T-helper 1 cell treated with Interleukin-12 subunit alpha and Interleukin-12 subunit beta and Interleukin-4 antibody, amounts not matched to agents 30 μg/mL and 1 μg/mL, for 36 hours (primary cell): ENCODE measurements at regions not wholly inside any gene's neighbourhood (a gene's known extent, or its start where the extent isn't known, plus 50 kb on each side); places are given as distances from the start of the nearest gene placed in this dataset.
"Not testable (repeated sequence)": the region's sequence is repeated elsewhere in the genome, so short reads cannot be mapped to it uniquely, and the experiment has no call there.

Experiments
- H3K27ac Mint-ChIP-seq: one replicate; pipeline ENCODE4 v1.8.0; 2021; ENCODE audit warnings: mild to moderate bottlenecking, mixed read lengths
- H3K27me3 Mint-ChIP-seq: one replicate; pipeline ENCODE4 v1.8.0; 2021; ENCODE audit warnings: low read depth, mixed read lengths
- H3K36me3 Mint-ChIP-seq: one replicate; pipeline ENCODE4 v1.8.0; 2021; ENCODE audit warnings: low read depth, mixed read lengths
- H3K4me1 Mint-ChIP-seq: one replicate; pipeline ENCODE4 v1.8.0; 2021; ENCODE audit warnings: low read depth, mixed read lengths
- H3K4me3 Mint-ChIP-seq: one replicate; pipeline ENCODE4 v1.8.0; 2021; ENCODE audit warnings: mild to moderate bottlenecking, moderate library complexity, mixed read lengths
- H3K9me3 Mint-ChIP-seq: one replicate; pipeline ENCODE4 v1.8.0; 2021; ENCODE audit warnings: mixed read lengths

- Mint-ChIP-seq H3K4me3 (no peak overlapping the region), H3K27ac (no peak overlapping the region), H3K4me1 (peaks cover 59% of the 10 kb centered on the region), H3K9me3 (peaks cover 30% of the 10 kb centered on the region), H3K27me3 (no peaks in the 10 kb centered on the region), H3K36me3 (peaks cover 50% of the 10 kb centered on the region)
Observed at GRCh38 chr6:25150031-25150430, 129.1 kb upstream of the CARMIL1 start.

GRCh38 chr6:25150863-25151262, 128.3 kb upstream of the CARMIL1 start:
- Mint-ChIP-seq H3K4me1 (peaks cover 60% of the 10 kb centered on the region), H3K27me3 (no peaks in the 10 kb centered on the region), H3K9me3 (peaks cover 30% of the 10 kb centered on the region), H3K4me3 (peak overlapping the region; percentile 13), H3K36me3 (peaks cover 51% of the 10 kb centered on the region), H3K27ac (peak overlapping the region; percentile 52)

- Mint-ChIP-seq H3K27ac (no peak overlapping the region), H3K4me1 (peaks cover 53% of the 10 kb centered on the region), H3K36me3 (peaks cover 61% of the 10 kb centered on the region), H3K27me3 (no peaks in the 10 kb centered on the region), H3K4me3 (no peak overlapping the region), H3K9me3 (peaks cover 35% of the 10 kb centered on the region)
Observed at GRCh38 chr6:25153079-25153478, 126.1 kb upstream of the CARMIL1 start.

- H3K4me1 Mint-ChIP-seq = peaks cover 50% of the 10 kb centered on the region
- no peak overlapping the region for H3K4me3 Mint-ChIP-seq
- no peaks in the 10 kb centered on the region for H3K27me3 Mint-ChIP-seq
- peak overlapping the region; percentile 52 for H3K27ac Mint-ChIP-seq
- peaks cover 65% of the 10 kb centered on the region for H3K36me3 Mint-ChIP-seq
- H3K9me3 Mint-ChIP-seq = peaks cover 29% of the 10 kb centered on the region
Observed at GRCh38 chr6:25154034-25154596, 125.1 kb upstream of the CARMIL1 start.

GRCh38 chr6:25155211-25155610, 124.0 kb upstream of the CARMIL1 start:
- H3K36me3 Mint-ChIP-seq = peaks cover 65% of the 10 kb centered on the region
- H3K9me3 Mint-ChIP-seq = peaks cover 31% of the 10 kb centered on the region
- H3K27ac Mint-ChIP-seq = peak overlapping the region; percentile 69
- peaks cover 44% of the 10 kb centered on the region for H3K4me1 Mint-ChIP-seq
- H3K4me3 Mint-ChIP-seq = no peak overlapping the region
- no peaks in the 10 kb centered on the region for H3K27me3 Mint-ChIP-seq

- H3K9me3 Mint-ChIP-seq = peaks cover 31% of the 10 kb centered on the region
- H3K4me1 Mint-ChIP-seq = peaks cover 45% of the 10 kb centered on the region
- H3K4me3 Mint-ChIP-seq = no peak overlapping the region
- no peaks in the 10 kb centered on the region for H3K27me3 Mint-ChIP-seq
- peak overlapping the region; percentile 8 for H3K27ac Mint-ChIP-seq
- peaks cover 65% of the 10 kb centered on the region for H3K36me3 Mint-ChIP-seq
Observed at GRCh38 chr6:25156123-25156522, 123.1 kb upstream of the CARMIL1 start.

GRCh38 chr6:25157183-25157582, 122.0 kb upstream of the CARMIL1 start:
- H3K27ac Mint-ChIP-seq = no peak overlapping the region
- peaks cover 33% of the 10 kb centered on the region for H3K9me3 Mint-ChIP-seq
- peaks cover 64% of the 10 kb centered on the region for H3K36me3 Mint-ChIP-seq
- H3K27me3 Mint-ChIP-seq = no peaks in the 10 kb centered on the region
- H3K4me3 Mint-ChIP-seq = no peak overlapping the region
- peaks cover 47% of the 10 kb centered on the region for H3K4me1 Mint-ChIP-seq

GRCh38 chr6:25157842-25158241, 121.3 kb upstream of the CARMIL1 start:
- Mint-ChIP-seq H3K27me3 (no peaks in the 10 kb centered on the region), H3K4me1 (peaks cover 45% of the 10 kb centered on the region), H3K9me3 (peaks cover 33% of the 10 kb centered on the region), H3K36me3 (peaks cover 59% of the 10 kb centered on the region), H3K4me3 (no peak overlapping the region), H3K27ac (no peak overlapping the region)

GRCh38 chr6:25160134-25160533, 119.0 kb upstream of the CARMIL1 start:
- not testable (repeated sequence) for H3K4me3 Mint-ChIP-seq, H3K27me3 Mint-ChIP-seq
- Mint-ChIP-seq H3K9me3 (peaks cover 33% of the 10 kb centered on the region), H3K36me3 (peaks cover 59% of the 10 kb centered on the region), H3K27ac (peak overlapping the region; percentile 31), H3K4me1 (peaks cover 43% of the 10 kb centered on the region)

GRCh38 chr6:25165177-25165576, 114.0 kb upstream of the CARMIL1 start:
- peak overlapping the region; percentile 75 for H3K27ac Mint-ChIP-seq
- peaks cover 64% of the 10 kb centered on the region for H3K4me1 Mint-ChIP-seq
- H3K36me3 Mint-ChIP-seq = peaks cover 23% of the 10 kb centered on the region
- H3K4me3 Mint-ChIP-seq = peak overlapping the region; percentile 81
- H3K27me3 Mint-ChIP-seq = no peaks in the 10 kb centered on the region
- peaks cover 14% of the 10 kb centered on the region for H3K9me3 Mint-ChIP-seq

GRCh38 chr6:25165800-25166199, 113.4 kb upstream of the CARMIL1 start:
- Mint-ChIP-seq H3K4me1 (peaks cover 69% of the 10 kb centered on the region), H3K4me3 (peak overlapping the region; percentile 81), H3K27me3 (no peaks in the 10 kb centered on the region), H3K27ac (peak overlapping the region; percentile 82), H3K9me3 (peaks cover 11% of the 10 kb centered on the region), H3K36me3 (peaks cover 19% of the 10 kb centered on the region)

- Mint-ChIP-seq H3K36me3 (peaks cover 14% of the 10 kb centered on the region), H3K4me1 (peaks cover 71% of the 10 kb centered on the region), H3K9me3 (peaks cover 4% of the 10 kb centered on the region), H3K27ac (peak overlapping the region; percentile 89), H3K4me3 (peak overlapping the region; percentile 81), H3K27me3 (no peaks in the 10 kb centered on the region)
Observed at GRCh38 chr6:25166955-25167748, 112.0 kb upstream of the CARMIL1 start.

- Mint-ChIP-seq H3K27ac (peak overlapping the region; percentile 89), H3K9me3 (peaks cover 4% of the 10 kb centered on the region), H3K4me1 (peaks cover 75% of the 10 kb centered on the region), H3K4me3 (peak overlapping the region; percentile 81), H3K27me3 (no peaks in the 10 kb centered on the region), H3K36me3 (peaks cover 14% of the 10 kb centered on the region)
Observed at GRCh38 chr6:25167961-25168360, 111.2 kb upstream of the CARMIL1 start.

GRCh38 chr6:25168637-25169036, 110.5 kb upstream of the CARMIL1 start:
- peaks cover 10% of the 10 kb centered on the region for H3K36me3 Mint-ChIP-seq
- no peak overlapping the region for H3K27ac Mint-ChIP-seq
- H3K27me3 Mint-ChIP-seq = no peaks in the 10 kb centered on the region
- no peak overlapping the region for H3K4me3 Mint-ChIP-seq
- peaks cover 78% of the 10 kb centered on the region for H3K4me1 Mint-ChIP-seq
- H3K9me3 Mint-ChIP-seq = peaks cover 4% of the 10 kb centered on the region

GRCh38 chr6:25169553-25169952, 109.6 kb upstream of the CARMIL1 start:
- peaks cover 4% of the 10 kb centered on the region for H3K36me3 Mint-ChIP-seq
- no peaks in the 10 kb centered on the region for H3K27me3 Mint-ChIP-seq
- peaks cover 80% of the 10 kb centered on the region for H3K4me1 Mint-ChIP-seq
- H3K4me3 Mint-ChIP-seq = no peak overlapping the region
- H3K9me3 Mint-ChIP-seq = peaks cover 1% of the 10 kb centered on the region
- H3K27ac Mint-ChIP-seq = peak overlapping the region; percentile 34
